ENCODE measurements at regions not wholly inside any gene's neighbourhood (a gene's known extent, or its start where the extent isn't known, plus 50 kb on each side); places are given as distances from the start of the nearest gene placed in this dataset.

GRCh38 chr2:234676783-234677450 lies 180.0 kb upstream of the ARL4C start:
- DNase-seq (ENCODE audit: insufficient read length, low spot score) (no peak), FAIRE-seq (no peak)
- TF ChIP-seq, protein P1, sequence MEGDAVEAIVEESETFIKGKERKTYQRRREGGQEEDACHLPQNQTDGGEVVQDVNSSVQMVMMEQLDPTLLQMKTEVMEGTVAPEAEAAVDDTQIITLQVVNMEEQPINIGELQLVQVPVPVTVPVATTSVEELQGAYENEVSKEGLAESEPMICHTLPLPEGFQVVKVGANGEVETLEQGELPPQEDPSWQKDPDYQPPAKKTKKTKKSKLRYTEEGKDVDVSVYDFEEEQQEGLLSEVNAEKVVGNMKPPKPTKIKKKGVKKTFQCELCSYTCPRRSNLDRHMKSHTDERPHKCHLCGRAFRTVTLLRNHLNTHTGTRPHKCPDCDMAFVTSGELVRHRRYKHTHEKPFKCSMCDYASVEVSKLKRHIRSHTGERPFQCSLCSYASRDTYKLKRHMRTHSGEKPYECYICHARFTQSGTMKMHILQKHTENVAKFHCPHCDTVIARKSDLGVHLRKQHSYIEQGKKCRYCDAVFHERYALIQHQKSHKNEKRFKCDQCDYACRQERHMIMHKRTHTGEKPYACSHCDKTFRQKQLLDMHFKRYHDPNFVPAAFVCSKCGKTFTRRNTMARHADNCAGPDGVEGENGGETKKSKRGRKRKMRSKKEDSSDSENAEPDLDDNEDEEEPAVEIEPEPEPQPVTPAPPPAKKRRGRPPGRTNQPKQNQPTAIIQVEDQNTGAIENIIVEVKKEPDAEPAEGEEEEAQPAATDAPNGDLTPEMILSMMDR (IDR thresholded peaks at IDR 0.05; ENCODE audit: insufficient read depth, missing control alignments) = no peak

DNA sequence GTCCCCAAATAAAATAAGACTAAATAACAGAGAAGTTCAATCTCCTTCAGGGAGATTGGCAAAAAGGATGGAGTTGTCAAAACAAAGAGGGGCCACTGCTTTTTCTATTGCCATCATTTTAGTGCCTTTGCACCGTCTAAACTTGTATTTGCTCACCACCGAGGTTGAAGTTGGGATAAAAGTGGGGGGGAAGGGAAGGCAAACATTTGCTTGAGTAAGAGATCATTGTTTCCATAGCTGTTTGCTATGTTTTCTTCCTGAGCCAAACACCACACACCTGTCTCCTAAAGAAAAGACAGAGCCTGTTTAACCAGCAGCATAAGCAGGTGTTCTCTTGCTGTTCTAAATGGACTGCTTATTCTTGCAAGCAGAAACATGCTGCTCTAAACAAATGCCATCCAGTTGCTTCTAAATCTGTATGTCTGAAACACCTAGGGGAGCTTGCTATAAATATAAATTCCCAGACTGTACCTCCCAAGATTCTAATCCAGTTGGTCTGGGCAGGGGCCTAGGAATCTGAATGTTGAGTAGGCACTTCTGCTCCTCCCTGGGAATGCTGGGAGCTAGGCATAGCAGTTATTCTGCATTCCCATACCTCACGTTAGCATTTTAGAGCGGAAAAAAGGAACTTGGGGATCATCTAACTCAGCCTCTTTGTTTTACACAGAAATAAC lies 179.4 kb upstream of the ARL4C start:
- no peak for FAIRE-seq
- DNase-seq (ENCODE audit: insufficient read length, low spot score) = no peak
- TF ChIP-seq, protein P1 (IDR thresholded peaks at IDR 0.05; ENCODE audit: insufficient read depth, missing control alignments) = no peak

GRCh38 chr2:234674781-234675201 lies 177.9 kb upstream of the ARL4C start:
- no peak for FAIRE-seq
- TF ChIP-seq, protein P1 (IDR thresholded peaks at IDR 0.05; ENCODE audit: insufficient read depth, missing control alignments) = no peak
- DNase-seq (ENCODE audit: insufficient read length, low spot score) = no peak

DNA sequence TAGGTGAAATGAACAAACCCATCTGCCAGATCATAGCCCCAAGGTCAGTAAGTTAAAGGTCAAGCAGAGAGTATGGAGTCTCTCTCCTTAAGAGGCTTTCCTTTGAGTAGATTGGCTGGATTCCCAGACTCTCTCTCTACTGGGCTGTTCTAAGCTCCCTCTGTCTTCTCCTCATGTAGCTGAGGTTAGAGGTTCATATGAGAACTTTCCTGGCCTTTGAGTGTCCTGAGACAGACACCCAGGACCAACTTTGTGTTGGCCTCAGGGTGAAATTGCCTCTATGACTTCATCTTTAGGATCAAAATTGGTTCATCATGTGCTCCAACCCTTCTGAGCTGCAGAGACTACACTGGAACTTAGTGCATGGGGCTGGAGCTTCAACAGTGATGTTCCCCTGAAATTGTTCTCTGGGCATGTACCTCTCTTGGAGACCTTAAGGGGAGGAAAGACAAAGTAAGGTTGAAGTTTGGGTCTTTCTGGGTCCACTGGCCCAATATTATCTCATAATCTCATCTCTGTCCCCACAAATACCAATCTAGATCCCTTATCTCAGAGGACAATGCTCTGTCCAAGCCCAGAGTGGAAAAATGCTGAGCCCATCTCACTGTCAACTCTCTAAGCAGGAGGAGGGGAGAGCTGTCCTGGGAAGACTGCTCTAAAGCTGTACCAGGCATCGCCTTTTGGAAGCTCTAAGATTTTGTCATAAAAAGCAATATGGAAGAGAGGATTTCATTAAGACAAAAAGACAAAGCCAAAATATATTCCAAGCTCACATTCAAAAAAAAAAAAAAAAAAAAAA lies 177.3 kb upstream of the ARL4C start:
- TF ChIP-seq, protein P1 (IDR thresholded peaks at IDR 0.05; ENCODE audit: insufficient read depth, missing control alignments) = no peak
- no peak for FAIRE-seq
- DNase-seq (ENCODE audit: insufficient read length, low spot score) = no peak

GRCh38 chr2:234673501-234673900 lies 176.6 kb upstream of the ARL4C start:
- TF ChIP-seq, protein P1 (IDR thresholded peaks at IDR 0.05; ENCODE audit: insufficient read depth, missing control alignments) = no peak
- FAIRE-seq (no peak), DNase-seq (ENCODE audit: insufficient read length, low spot score) (no peak)

DNA sequence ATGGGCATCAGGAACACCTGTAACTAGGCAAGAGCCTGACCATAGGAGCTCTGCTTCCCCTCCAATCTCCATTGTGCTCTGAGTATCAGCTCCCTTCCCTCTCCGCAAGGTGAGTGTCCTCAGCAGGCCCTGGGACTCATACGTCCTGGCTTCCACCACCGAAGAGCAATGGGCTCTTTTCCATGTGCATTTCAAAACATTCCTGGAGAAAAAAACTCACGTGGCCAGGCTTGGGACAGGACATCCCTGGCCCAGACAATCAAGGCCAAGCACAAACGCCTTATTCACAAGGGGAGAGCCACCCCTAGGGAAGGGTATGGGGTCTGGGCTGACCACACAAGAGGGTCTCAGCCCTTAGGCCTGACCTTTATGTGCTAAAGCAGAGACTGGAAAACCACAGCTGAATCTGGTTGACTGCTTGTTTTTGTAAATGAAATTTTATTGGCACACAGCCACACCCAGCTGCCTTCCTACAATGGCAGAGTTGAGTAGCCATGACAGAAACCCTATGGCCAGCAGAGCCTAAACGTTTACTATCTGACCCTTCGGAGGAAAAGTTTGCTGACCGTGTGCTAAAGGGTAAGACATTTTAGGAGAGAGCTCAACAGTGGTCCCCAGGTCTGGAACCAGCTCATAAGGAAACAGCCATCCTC lies 175.7 kb upstream of the ARL4C start:
- FAIRE-seq (no peak), DNase-seq (ENCODE audit: insufficient read length, low spot score) (no peak)
- TF ChIP-seq, protein P1 (IDR thresholded peaks at IDR 0.05; ENCODE audit: insufficient read depth, missing control alignments) = no peak
